ENCODE measurements at regions not wholly inside any gene's neighbourhood (a gene's known extent, or its start where the extent isn't known, plus 50 kb on each side); places are given as distances from the start of the nearest gene placed in this dataset.

DNA sequence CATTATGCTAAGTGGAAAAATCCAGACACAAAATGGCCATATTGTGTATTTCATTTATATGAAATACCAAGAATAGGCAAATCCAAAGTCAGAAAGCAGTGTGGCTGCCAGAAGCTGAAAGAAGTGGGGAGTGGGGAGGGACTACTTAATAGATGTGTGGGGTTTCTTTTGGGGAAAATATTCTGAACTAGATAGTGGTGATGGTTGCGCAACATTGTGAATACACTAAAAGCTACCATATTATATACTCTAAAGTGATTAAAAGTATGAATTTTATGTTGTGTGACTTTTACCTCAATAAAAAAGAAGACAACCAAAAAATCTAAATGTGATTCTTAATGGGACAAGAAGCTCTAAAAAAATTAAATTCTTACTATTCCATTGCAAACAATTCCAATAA, 272.6 kb downstream of the DAD1 start:
- TF ChIP-seq, protein P1, sequence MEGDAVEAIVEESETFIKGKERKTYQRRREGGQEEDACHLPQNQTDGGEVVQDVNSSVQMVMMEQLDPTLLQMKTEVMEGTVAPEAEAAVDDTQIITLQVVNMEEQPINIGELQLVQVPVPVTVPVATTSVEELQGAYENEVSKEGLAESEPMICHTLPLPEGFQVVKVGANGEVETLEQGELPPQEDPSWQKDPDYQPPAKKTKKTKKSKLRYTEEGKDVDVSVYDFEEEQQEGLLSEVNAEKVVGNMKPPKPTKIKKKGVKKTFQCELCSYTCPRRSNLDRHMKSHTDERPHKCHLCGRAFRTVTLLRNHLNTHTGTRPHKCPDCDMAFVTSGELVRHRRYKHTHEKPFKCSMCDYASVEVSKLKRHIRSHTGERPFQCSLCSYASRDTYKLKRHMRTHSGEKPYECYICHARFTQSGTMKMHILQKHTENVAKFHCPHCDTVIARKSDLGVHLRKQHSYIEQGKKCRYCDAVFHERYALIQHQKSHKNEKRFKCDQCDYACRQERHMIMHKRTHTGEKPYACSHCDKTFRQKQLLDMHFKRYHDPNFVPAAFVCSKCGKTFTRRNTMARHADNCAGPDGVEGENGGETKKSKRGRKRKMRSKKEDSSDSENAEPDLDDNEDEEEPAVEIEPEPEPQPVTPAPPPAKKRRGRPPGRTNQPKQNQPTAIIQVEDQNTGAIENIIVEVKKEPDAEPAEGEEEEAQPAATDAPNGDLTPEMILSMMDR (IDR thresholded peaks at IDR 0.05 in 4 of 5, conservative IDR thresholded peaks at IDR 0.05 in 1 of 5), result no peak
- TF ChIP-seq POLR2A (IDR thresholded peaks at IDR 0.05), result no peak
